ENCODE measurements at regions not wholly inside any gene's neighbourhood (a gene's known extent, or its start where the extent isn't known, plus 50 kb on each side); places are given as distances from the start of the nearest gene placed in this dataset.
"Not testable (repeated sequence)": the region's sequence is repeated elsewhere in the genome, so short reads cannot be mapped to it uniquely, and the experiment has no call there.

- not testable (repeated sequence) for DNase-seq
These were observed 246.3 kb downstream of the KCNE4 start for GRCh38 chr2:223298329-223298728.

- no peak for DNase-seq
These were observed 248.3 kb downstream of the KCNE4 start for GRCh38 chr2:223300326-223300725.

- peak; percentile 5 for DNase-seq
These were observed 254.4 kb downstream of the KCNE4 start for GRCh38 chr2:223306371-223306770.

- no peak for DNase-seq
These were observed 260.1 kb downstream of the KCNE4 start for GRCh38 chr2:223311889-223312680.

- DNase-seq = no peak
These were observed 261.1 kb downstream of the KCNE4 start for GRCh38 chr2:223313101-223313500.

GRCh38 chr2:223314811-223315210 is 262.8 kb downstream of the KCNE4 start:
- no peak for DNase-seq

- DNase-seq = no peak
These were observed 263.8 kb downstream of the KCNE4 start for GRCh38 chr2:223315813-223316212.

- no peak for DNase-seq
These were observed 264.4 kb downstream of the KCNE4 start for GRCh38 chr2:223316342-223316741.

GRCh38 chr2:223319601-223320000 is 267.6 kb downstream of the KCNE4 start:
- DNase-seq = no peak

- no peak for DNase-seq
These were observed 272.4 kb downstream of the KCNE4 start for GRCh38 chr2:223324402-223324801.

GRCh38 chr2:223328578-223328977 is 273.6 kb downstream of the SCG2 start:
- DNase-seq = no peak

GRCh38 chr2:223330747-223331146 is 271.4 kb downstream of the SCG2 start:
- not testable (repeated sequence) for DNase-seq

GRCh38 chr2:223338016-223338415 is 264.1 kb downstream of the SCG2 start:
- DNase-seq = no peak

GRCh38 chr2:223357076-223357475 is 245.1 kb downstream of the SCG2 start:
- no peak for DNase-seq

- DNase-seq = peak; percentile 47
These were observed 239.1 kb downstream of the SCG2 start for GRCh38 chr2:223363085-223363484.

GRCh38 chr2:223365158-223365679 is 236.9 kb downstream of the SCG2 start:
- no peak for DNase-seq

GRCh38 chr2:223366566-223366965 is 235.6 kb downstream of the SCG2 start:
- no peak for DNase-seq

GRCh38 chr2:223368481-223368880 is 233.7 kb downstream of the SCG2 start:
- DNase-seq = no peak

GRCh38 chr2:223369889-223370288 is 232.3 kb downstream of the SCG2 start:
- DNase-seq = no peak

- no peak for DNase-seq
These were observed 218.8 kb downstream of the SCG2 start for GRCh38 chr2:223383315-223383714.

- no peak for DNase-seq
These were observed 216.0 kb downstream of the SCG2 start for GRCh38 chr2:223386189-223386588.

GRCh38 chr2:223386984-223387383 is 215.2 kb downstream of the SCG2 start:
- no peak for DNase-seq

GRCh38 chr2:223389624-223390023 is 212.5 kb downstream of the SCG2 start:
- DNase-seq = no peak

GRCh38 chr2:223396993-223397392 is 205.2 kb downstream of the SCG2 start:
- DNase-seq = no peak

Data from NCI-H1092 treated with DMSO at 0.1 percent for 48 hours (cell line).